ENCODE measurements at regions not wholly inside any gene's neighbourhood (a gene's known extent, or its start where the extent isn't known, plus 50 kb on each side); places are given as distances from the start of the nearest gene placed in this dataset.

GRCh38 chr13:105127732-105128131, 1407.7 kb downstream of the EFNB2 start:
- H3K4me1 ChIP-seq, result no peaks in the 10 kb centered on the region
- H3K27ac ChIP-seq, result no peak overlapping the region
- TF ChIP-seq CTCF (IDR thresholded peaks at IDR 0.05), result no peak
- H3K36me3 ChIP-seq, result no peaks in the 10 kb centered on the region
- no peak for DNase-seq
- intact Hi-C loops (cut with DNase I; ENCODE audit: low total_unique reads), result no loop called here
- H3K9me3 ChIP-seq, result no peaks in the 10 kb centered on the region
- H3K27me3 ChIP-seq, result no peaks in the 10 kb centered on the region
- no peak overlapping the region for H3K4me3 ChIP-seq

- Histone ChIP-seq H3K27ac (no peak overlapping the region), H3K4me1 (no peaks in the 10 kb centered on the region), H3K27me3 (no peaks in the 10 kb centered on the region), H3K9me3 (no peaks in the 10 kb centered on the region), H3K36me3 (no peaks in the 10 kb centered on the region), H3K4me3 (no peak overlapping the region)
- DNase-seq, result no peak
- no peak for TF ChIP-seq CTCF (IDR thresholded peaks at IDR 0.05)
- intact Hi-C loops (cut with DNase I; ENCODE audit: low total_unique reads), result no loop called here
Observed at GRCh38 chr13:105121221-105121620, 1414.2 kb downstream of the EFNB2 start.

GRCh38 chr13:105118426-105118985, 1417.0 kb downstream of the EFNB2 start:
- no peaks in the 10 kb centered on the region for H3K36me3 ChIP-seq
- H3K27me3 ChIP-seq, result no peaks in the 10 kb centered on the region
- intact Hi-C loops (cut with DNase I; ENCODE audit: low total_unique reads), result no loop called here
- H3K4me3 ChIP-seq, result no peak overlapping the region
- no peak for TF ChIP-seq CTCF (IDR thresholded peaks at IDR 0.05)
- peaks cover 0 to 7% (median 4%) of the 10 kb centered on the region in 3 donors for H3K9me3 ChIP-seq
- no peak overlapping the region for H3K27ac ChIP-seq
- H3K4me1 ChIP-seq, result no peaks in the 10 kb centered on the region
- no peak for DNase-seq

- DNase-seq, result no peak
- H3K27ac ChIP-seq, result no peak overlapping the region
- intact Hi-C loops (cut with DNase I; ENCODE audit: low total_unique reads), result no loop called here
- no peak overlapping the region for H3K4me3 ChIP-seq
- H3K27me3 ChIP-seq, result no peaks in the 10 kb centered on the region
- H3K4me1 ChIP-seq, result no peaks in the 10 kb centered on the region
- no peak for TF ChIP-seq CTCF (IDR thresholded peaks at IDR 0.05)
- no peaks in the 10 kb centered on the region for H3K36me3 ChIP-seq
- peaks cover 0 to 11% (median 4%) of the 10 kb centered on the region in 3 donors for H3K9me3 ChIP-seq
Observed at GRCh38 chr13:105116966-105117365, 1418.5 kb downstream of the EFNB2 start.

- no peak for DNase-seq
- H3K4me1 ChIP-seq, result no peaks in the 10 kb centered on the region
- H3K27me3 ChIP-seq, result no peaks in the 10 kb centered on the region
- intact Hi-C loops (cut with DNase I; ENCODE audit: low total_unique reads), result no loop called here
- peaks cover 0 to 11% (median 4%) of the 10 kb centered on the region in 3 donors for H3K9me3 ChIP-seq
- no peak overlapping the region for H3K27ac ChIP-seq
- H3K4me3 ChIP-seq, result no peak overlapping the region
- H3K36me3 ChIP-seq, result no peaks in the 10 kb centered on the region
- TF ChIP-seq CTCF (IDR thresholded peaks at IDR 0.05), result no peak
Observed at GRCh38 chr13:105112561-105112960, 1422.9 kb downstream of the EFNB2 start.

- H3K27ac ChIP-seq, result no peak overlapping the region
- TF ChIP-seq CTCF (IDR thresholded peaks at IDR 0.05), result no peak
- intact Hi-C loops (cut with DNase I; ENCODE audit: low total_unique reads), result no loop called here
- no peak overlapping the region for H3K4me3 ChIP-seq
- no peaks in the 10 kb centered on the region for H3K36me3 ChIP-seq
- H3K4me1 ChIP-seq, result no peaks in the 10 kb centered on the region
- H3K27me3 ChIP-seq, result no peaks in the 10 kb centered on the region
- H3K9me3 ChIP-seq, result no peaks in the 10 kb centered on the region
- DNase-seq, result no peak
Observed at GRCh38 chr13:105107781-105108180, 1427.7 kb downstream of the EFNB2 start.
